Sigmoid colon (tissue), 6 donors: ENCODE measurements at regions not wholly inside any gene's neighbourhood (a gene's known extent, or its start where the extent isn't known, plus 50 kb on each side); places are given as distances from the start of the nearest gene placed in this dataset.

Experiments used
- DNase-seq: peaks from one replicate; pipeline ENCODE4 v3.0.0-alpha.2; 2019
- H3K27ac ChIP-seq, 4 donors: fragments of 200-600 bp; sonication (generic); one replicate each; pipeline ENCODE4 v1.5.1; 2016 to 2019; ENCODE audit warnings: mild to moderate bottlenecking in 1 of 4
- H3K27me3 ChIP-seq, 3 donors: fragments of 200-600 bp; sonication (generic); one replicate each; pipeline ENCODE4 v1.5.1; 2019; ENCODE audit warnings: mild to moderate bottlenecking in 1 of 3
- H3K36me3 ChIP-seq, 4 donors: fragments of 200-600 bp; sonication (generic); one replicate each; pipeline ENCODE4 v1.5.1; 2016 to 2019
- H3K4me1 ChIP-seq, 4 donors: fragments of 200-600 bp; sonication (generic); one replicate each; pipeline ENCODE4 v1.5.1; 2017 to 2019
- H3K4me3 ChIP-seq, 4 donors: fragments of 200-600 bp; sonication (generic); one replicate each; pipeline ENCODE4 v1.5.1; 2017 to 2019; ENCODE audit warnings: mild to moderate bottlenecking in 2 of 4, moderate library complexity in 1 of 4
- H3K9me3 ChIP-seq, 4 donors: fragments of 200-600 bp in 3 of 4; sonication (generic) in 3 of 4; one replicate each; pipeline versions ENCODE4 v1.5.1 to v1.6.1; 2013 to 2019
- EP300 ChIP-seq, 4 donors: sonication (generic); formaldehyde crosslinking; IDR thresholded peaks; one replicate each; pipeline ENCODE4 v1.6.1; 2017; ENCODE audit warnings: antibody characterized with exemption in 4 of 4
- POLR2A ChIP-seq, 2 donors: fragments of 450-650 bp; IDR thresholded peaks; one replicate each; pipeline ENCODE4 v1.6.1; 2016; ENCODE audit warnings: antibody characterized with exemption in 2 of 2, mild to moderate bottlenecking in 2 of 2, moderate library complexity in 2 of 2
- POLR2AphosphoS5 ChIP-seq, 4 donors: sonication (generic); formaldehyde crosslinking; IDR thresholded peaks; one replicate each; pipeline ENCODE4 v1.6.1; 2017; ENCODE audit warnings: antibody characterized with exemption in 4 of 4
- WGBS, 2 donors: extraction: QIAGEN DNeasy Blood & Tissue Kit; methylation state at CpG; one replicate each; pipeline ENCODE4 v1.1.7; 2013; 5-methylcytosine and 5-hydroxymethylcytosine counted together
- intact Hi-C: fragments of 100-400 bp; cut with DNase I; formaldehyde crosslinking; loops from one replicate; pipeline ENCODE4 v1.15.1; 2023
- TF ChIP-seq, protein P1 (sequence below), 4 experiments: fragments of 450-650 bp in 3 of 4; fragments of 200-600 bp in 1 of 4; IDR thresholded peaks; one replicate each; pipeline ENCODE4 v1.5.1; 2016 to 2019; ENCODE audit warnings: antibody characterized with exemption in 4 of 4, mild to moderate bottlenecking in 3 of 4, moderate library complexity in 2 of 4
- donor health status: healthy with polysubstance abuse.
- donor health status: healthy.

DNA sequence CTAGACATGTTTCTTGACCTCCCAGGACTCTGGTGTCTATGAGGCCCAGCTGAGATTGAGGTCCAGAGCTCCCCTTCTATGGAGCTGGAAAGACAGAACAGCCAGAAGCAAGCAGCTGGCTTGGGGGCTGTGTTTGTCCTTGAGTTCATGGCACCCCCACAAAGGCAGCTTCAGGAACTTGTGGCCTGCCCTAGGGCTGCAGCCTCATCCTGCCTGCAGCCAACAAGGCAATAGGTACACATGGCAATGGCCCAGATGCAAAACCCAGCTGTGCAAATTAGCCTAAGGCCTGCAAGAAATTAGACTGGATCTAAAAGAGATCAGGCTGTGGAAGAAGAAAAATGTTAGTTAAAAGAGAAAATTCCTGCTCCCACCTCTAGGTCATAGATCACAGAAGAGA, 131.7 kb upstream of the NALF2 start:
- no peaks in the 10 kb centered on the region for H3K27me3 ChIP-seq
- H3K36me3 ChIP-seq, result no peaks in the 10 kb centered on the region
- no peaks in the 10 kb centered on the region for H3K9me3 ChIP-seq
- intact Hi-C loops, result no loop called here
- no peak overlapping the region for H3K27ac ChIP-seq
- no peak for TF ChIP-seq EP300 (IDR thresholded peaks at IDR 0.05)
- TF ChIP-seq, protein P1, sequence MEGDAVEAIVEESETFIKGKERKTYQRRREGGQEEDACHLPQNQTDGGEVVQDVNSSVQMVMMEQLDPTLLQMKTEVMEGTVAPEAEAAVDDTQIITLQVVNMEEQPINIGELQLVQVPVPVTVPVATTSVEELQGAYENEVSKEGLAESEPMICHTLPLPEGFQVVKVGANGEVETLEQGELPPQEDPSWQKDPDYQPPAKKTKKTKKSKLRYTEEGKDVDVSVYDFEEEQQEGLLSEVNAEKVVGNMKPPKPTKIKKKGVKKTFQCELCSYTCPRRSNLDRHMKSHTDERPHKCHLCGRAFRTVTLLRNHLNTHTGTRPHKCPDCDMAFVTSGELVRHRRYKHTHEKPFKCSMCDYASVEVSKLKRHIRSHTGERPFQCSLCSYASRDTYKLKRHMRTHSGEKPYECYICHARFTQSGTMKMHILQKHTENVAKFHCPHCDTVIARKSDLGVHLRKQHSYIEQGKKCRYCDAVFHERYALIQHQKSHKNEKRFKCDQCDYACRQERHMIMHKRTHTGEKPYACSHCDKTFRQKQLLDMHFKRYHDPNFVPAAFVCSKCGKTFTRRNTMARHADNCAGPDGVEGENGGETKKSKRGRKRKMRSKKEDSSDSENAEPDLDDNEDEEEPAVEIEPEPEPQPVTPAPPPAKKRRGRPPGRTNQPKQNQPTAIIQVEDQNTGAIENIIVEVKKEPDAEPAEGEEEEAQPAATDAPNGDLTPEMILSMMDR (IDR thresholded peaks at IDR 0.05), result no peak
- TF ChIP-seq POLR2A (IDR thresholded peaks at IDR 0.05), result no peak
- TF ChIP-seq POLR2AphosphoS5 (IDR thresholded peaks at IDR 0.05), result no peak
- no peak overlapping the region for H3K4me3 ChIP-seq
- no peaks in the 10 kb centered on the region for H3K4me1 ChIP-seq
- no peak for DNase-seq

DNA sequence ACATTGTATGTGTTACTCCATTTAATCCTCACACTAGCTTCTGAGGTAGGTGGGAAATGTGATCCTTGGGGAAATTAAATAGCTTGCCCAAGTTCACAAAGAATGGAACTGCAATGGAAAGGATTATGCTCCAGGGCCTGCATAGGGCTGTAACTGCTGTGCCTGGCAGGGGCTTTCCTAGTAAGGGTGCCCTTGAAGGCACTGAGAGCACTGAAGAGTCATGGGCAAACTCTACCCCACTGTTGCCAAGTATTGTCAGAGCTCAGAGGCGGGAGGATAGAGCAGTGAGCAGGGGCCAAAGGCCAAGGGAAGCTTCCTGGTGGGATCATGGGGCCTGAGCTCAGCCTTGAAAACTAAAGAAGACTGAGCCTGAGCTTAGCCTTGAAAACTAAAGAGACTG, 133.0 kb upstream of the NALF2 start:
- TF ChIP-seq POLR2A (IDR thresholded peaks at IDR 0.05), result no peak
- TF ChIP-seq, protein P1 (IDR thresholded peaks at IDR 0.05), result no peak
- TF ChIP-seq POLR2AphosphoS5 (IDR thresholded peaks at IDR 0.05), result no peak
- no peak for TF ChIP-seq EP300 (IDR thresholded peaks at IDR 0.05)
- no peaks in the 10 kb centered on the region for H3K36me3 ChIP-seq
- no peaks in the 10 kb centered on the region for H3K4me1 ChIP-seq
- H3K4me3 ChIP-seq, result no peak overlapping the region
- H3K27me3 ChIP-seq, result no peaks in the 10 kb centered on the region
- intact Hi-C loops, result no loop called here
- H3K9me3 ChIP-seq, result no peaks in the 10 kb centered on the region
- no peak overlapping the region for H3K27ac ChIP-seq
- no peak for DNase-seq
- WGBS, 2 donors, result 49 to 97% methylated on average over 1 of the region's 1 CpG

DNA sequence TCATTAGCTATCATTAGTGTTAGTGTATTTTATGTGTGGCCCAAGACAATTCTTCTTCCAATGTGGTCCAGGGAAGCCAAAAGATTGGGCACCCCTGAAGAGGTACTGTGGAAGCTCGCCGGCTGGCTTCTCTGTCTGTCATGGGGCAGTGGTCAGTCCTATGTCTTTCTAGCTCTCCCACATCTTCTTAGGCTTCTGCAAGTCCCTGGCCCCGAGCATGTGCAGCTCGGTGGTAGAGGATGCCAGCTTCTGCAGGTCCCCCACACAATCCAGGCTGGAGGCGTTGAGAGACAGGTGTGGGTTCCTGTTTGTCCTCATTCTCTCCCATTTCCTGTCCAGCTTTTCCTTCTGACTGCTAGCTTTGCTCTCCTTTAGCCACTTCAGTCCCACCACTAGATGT, 134.1 kb upstream of the NALF2 start:
- WGBS, 2 donors, result 88 to 93% methylated on average over 5 of the region's 5 CpGs
- intact Hi-C loops, result no loop called here
- TF ChIP-seq POLR2A (IDR thresholded peaks at IDR 0.05) (no peak), EP300 (IDR thresholded peaks at IDR 0.05) (no peak), POLR2AphosphoS5 (IDR thresholded peaks at IDR 0.05) (no peak)
- TF ChIP-seq, protein P1 (IDR thresholded peaks at IDR 0.05), result no peak

DNA sequence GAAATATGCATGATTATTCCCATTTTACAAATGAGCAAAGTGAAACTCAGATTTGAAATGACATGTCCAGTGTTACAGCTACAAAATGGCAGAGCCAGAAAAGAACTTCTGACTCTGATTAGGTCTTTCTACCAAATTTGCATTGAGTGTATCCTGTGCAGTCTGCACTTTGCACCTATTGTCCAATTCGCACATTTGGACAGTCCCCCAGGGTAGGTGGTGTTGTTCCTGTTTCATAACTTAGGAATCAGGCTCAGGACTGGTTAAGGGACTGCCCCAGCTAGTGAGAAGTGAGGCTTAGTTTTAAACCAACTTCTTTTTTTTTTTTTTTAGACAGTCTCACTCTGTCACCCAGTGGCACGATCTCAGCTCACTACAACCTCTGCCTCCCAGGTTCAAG, 137.9 kb upstream of the NALF2 start:
- Histone ChIP-seq H3K4me1 (peaks cover 0 to 7% (median 0%) of the 10 kb centered on the region in 4 donors), H3K4me3 (no peak overlapping the region), H3K27ac (no peak overlapping the region), H3K36me3 (no peaks in the 10 kb centered on the region), H3K27me3 (no peaks in the 10 kb centered on the region), H3K9me3 (no peaks in the 10 kb centered on the region)
- 75 to 89% methylated on average over 2 of the region's 2 CpGs for WGBS, 2 donors
- no peak for DNase-seq
- intact Hi-C loops, result no loop called here
- TF ChIP-seq POLR2AphosphoS5 (IDR thresholded peaks at IDR 0.05), result no peak
- TF ChIP-seq POLR2A (IDR thresholded peaks at IDR 0.05), result no peak
- no peak for TF ChIP-seq EP300 (IDR thresholded peaks at IDR 0.05)
- TF ChIP-seq, protein P1 (IDR thresholded peaks at IDR 0.05), result no peak

More for the DNA sequence above, 134.1 kb upstream of the NALF2 start:
- H3K36me3 ChIP-seq, result no peaks in the 10 kb centered on the region
- no peaks in the 10 kb centered on the region for H3K27me3 ChIP-seq
- no peak overlapping the region for H3K27ac ChIP-seq
- no peak for DNase-seq
- no peaks in the 10 kb centered on the region for H3K9me3 ChIP-seq
- H3K4me3 ChIP-seq, result no peak overlapping the region
- no peaks in the 10 kb centered on the region for H3K4me1 ChIP-seq

DNA sequence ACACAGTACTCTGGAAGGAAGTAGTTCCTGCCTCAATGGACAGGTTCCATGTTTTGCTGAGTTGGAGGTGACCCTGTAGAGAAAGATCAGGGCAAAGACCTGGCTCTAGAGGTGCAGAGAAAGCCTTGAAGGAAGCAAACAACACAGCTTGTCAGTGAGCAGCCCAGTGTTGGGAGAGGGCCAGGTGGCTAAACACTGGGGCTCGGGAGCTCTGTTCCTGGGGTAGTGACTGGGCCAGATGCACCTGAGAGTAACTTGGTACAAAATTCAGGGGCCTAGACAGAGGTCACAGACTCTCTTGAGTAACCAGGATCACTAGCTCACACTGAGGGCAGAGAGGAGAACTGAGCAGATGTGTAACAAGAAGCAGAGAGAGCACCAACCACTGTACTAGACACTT, 138.4 kb upstream of the NALF2 start:
- intact Hi-C loops, result no loop called here
- Histone ChIP-seq H3K36me3 (no peaks in the 10 kb centered on the region), H3K4me1 (peaks cover 0 to 7% (median 0%) of the 10 kb centered on the region in 4 donors), H3K27me3 (no peaks in the 10 kb centered on the region), H3K27ac (no peak overlapping the region), H3K4me3 (no peak overlapping the region), H3K9me3 (no peaks in the 10 kb centered on the region)
- TF ChIP-seq EP300 (IDR thresholded peaks at IDR 0.05), result no peak
- TF ChIP-seq POLR2A (IDR thresholded peaks at IDR 0.05), result no peak
- TF ChIP-seq POLR2AphosphoS5 (IDR thresholded peaks at IDR 0.05), result no peak
- TF ChIP-seq, protein P1 (IDR thresholded peaks at IDR 0.05), result no peak
- WGBS, 2 donors, result 87% methylated on average over 1 of the region's 1 CpG
- no peak for DNase-seq
